IMR-90 (cell line): ENCODE measurements at regions not wholly inside any gene's neighbourhood (a gene's known extent, or its start where the extent isn't known, plus 50 kb on each side); places are given as distances from the start of the nearest gene placed in this dataset.

Source experiments
- ATAC-seq: fragments of 200-7000 bp; cut with Tn5 transposase; 2 replicates; pipeline ENCODE4 v1.9.1; 2020; ENCODE audit warnings: low read depth, mild to moderate bottlenecking, moderate library complexity
- BruUV-seq: library from RNA; stranded (reverse); fragments of 400-500 nt; replicated peaks from 2 replicates; lab custom pipeline; 2021; lab: Mats Ljungman, UMichigan
- CTCF ChIA-PET: fragments of 300-600 bp; formaldehyde crosslinking; extraction: SDS; loops from one replicate; lab custom pipeline; 2021; ENCODE audit warnings: antibody characterized with exemption; lab: Yijun Ruan, JAX
- POLR2A ChIA-PET: fragments of 300-600 bp; sonication (Branson Sonifier 250); formaldehyde crosslinking; loops from one replicate; lab custom pipeline; 2022; ENCODE audit warnings: antibody characterized with exemption; ENCODE audit not compliant: unreplicated experiment; lab: Charles Lee
- DNase-seq: peaks from one replicate; pipeline ENCODE4 v3.0.0; 2013
- H2AFZ ChIP-seq: replicated peaks from 2 replicates; pipeline ENCODE3; 2013; ENCODE audit warnings: low read length, mild to moderate bottlenecking; ENCODE audit not compliant: poor library complexity
- H2AK5ac ChIP-seq: 2 replicates; pipeline ENCODE4 v1.6.1; 2013; ENCODE audit warnings: low read depth, low read length, inconsistent platforms
- H2AK9ac ChIP-seq: replicated peaks from 2 replicates; pipeline ENCODE3; 2013; ENCODE audit warnings: mild to moderate bottlenecking, low read depth, low read length, moderate library complexity; ENCODE audit not compliant: poor library complexity
- H2BK120ac ChIP-seq: 2 replicates; pipeline ENCODE4 v1.6.1; 2013; ENCODE audit warnings: low read depth, low read length, inconsistent platforms
- H2BK15ac ChIP-seq: 3 replicates; pipeline ENCODE4 v1.6.1; 2013; ENCODE audit warnings: low read depth, low read length, inconsistent platforms
- H2BK20ac ChIP-seq: 2 replicates; pipeline ENCODE4 v1.6.1; 2013; ENCODE audit warnings: low read depth, mild to moderate bottlenecking, inconsistent platforms, low read length, moderate library complexity
- H2BK5ac ChIP-seq: 2 replicates; pipeline ENCODE4 v1.6.1; 2013; ENCODE audit warnings: mild to moderate bottlenecking, low read depth, low read length, inconsistent platforms; ENCODE audit not compliant: poor library complexity, severe bottlenecking
- H3K14ac ChIP-seq: replicated peaks from 2 replicates; pipeline ENCODE4 v1.6.1; 2013; ENCODE audit warnings: low read depth, low read length, inconsistent platforms
- H3K18ac ChIP-seq: 2 replicates; pipeline ENCODE4 v1.6.1; 2013; ENCODE audit warnings: low read depth, low read length, control low read depth
- H3K23ac ChIP-seq: 2 replicates; pipeline ENCODE4 v1.6.1; 2013; ENCODE audit warnings: low read depth, low read length, inconsistent platforms
- H3K27ac ChIP-seq: 2 replicates; pipeline ENCODE4 v1.5.1; 2013; ENCODE audit warnings: mild to moderate bottlenecking, control low read depth, low read length; ENCODE audit not compliant: insufficient read depth
- H3K27me3 ChIP-seq: 2 replicates; pipeline ENCODE4 v1.6.1; 2013; ENCODE audit warnings: low read length; ENCODE audit not compliant: control insufficient read depth, insufficient read depth
- H3K36me3 ChIP-seq: 2 replicates; pipeline ENCODE4 v1.6.1; 2013; ENCODE audit warnings: low read length, mixed read lengths; ENCODE audit not compliant: control insufficient read depth, insufficient read depth
- H3K4ac ChIP-seq: 2 replicates; pipeline ENCODE4 v1.6.1; 2013; ENCODE audit warnings: low read depth, low read length, inconsistent platforms
- H3K4me1 ChIP-seq: 2 replicates; pipeline ENCODE4 v1.6.1; 2013; ENCODE audit warnings: low read length, mixed read lengths; ENCODE audit not compliant: control insufficient read depth, insufficient read depth
- H3K4me2 ChIP-seq: 2 replicates; pipeline ENCODE4 v1.6.1; 2013; ENCODE audit warnings: low read depth, mild to moderate bottlenecking, control low read depth, low read length, moderate library complexity
- H3K4me3 ChIP-seq: 2 replicates; pipeline ENCODE4 v1.5.1; 2013; ENCODE audit warnings: low read depth, mild to moderate bottlenecking, control low read depth, low read length, moderate library complexity; ENCODE audit not compliant: insufficient read depth
- H3K56ac ChIP-seq: 2 replicates; pipeline ENCODE4 v1.6.1; 2013; ENCODE audit warnings: low read length, inconsistent platforms; ENCODE audit not compliant: insufficient read depth; ENCODE audit errors: extremely low read depth
- H3K79me1 ChIP-seq, 2 experiments: 2 replicates each; pipeline ENCODE4 v1.6.1; 2013; ENCODE audit warnings: low read length in 2 of 2, inconsistent platforms in 1 of 2, low read depth in 1 of 2
- H3K9ac ChIP-seq: 2 replicates; pipeline ENCODE4 v1.6.1; 2013; ENCODE audit warnings: low read depth, low read length, control low read depth
- H3K9me1 ChIP-seq: 2 replicates; pipeline ENCODE4 v1.6.1; 2013; ENCODE audit warnings: low read length, inconsistent platforms; ENCODE audit not compliant: insufficient read depth
- H3K9me3 ChIP-seq: 2 replicates; pipeline ENCODE4 v1.6.1; 2013; ENCODE audit warnings: low read length; ENCODE audit not compliant: control insufficient read depth, insufficient read depth
- H4K20me1 ChIP-seq: 2 replicates; pipeline ENCODE4 v1.6.1; 2013; ENCODE audit warnings: low read length, inconsistent platforms; ENCODE audit not compliant: insufficient read depth
- H4K5ac ChIP-seq: 2 replicates; pipeline ENCODE4 v1.6.1; 2013; ENCODE audit warnings: mild to moderate bottlenecking, low read depth, low read length, control low read depth
- H4K8ac ChIP-seq, 2 experiments: 2 replicates each; pipeline ENCODE4 v1.6.1; 2013; ENCODE audit warnings: low read depth in 2 of 2, low read length in 2 of 2, control low read depth in 1 of 2, inconsistent platforms in 1 of 2
- H4K91ac ChIP-seq: 2 replicates; pipeline ENCODE4 v1.6.1; 2013; ENCODE audit warnings: low read depth, low read length, inconsistent platforms; ENCODE audit not compliant: insufficient read depth
- CHD1 ChIP-seq: IDR thresholded peaks from 2 replicates; pipeline ENCODE4 v1.6.1; 2012; ENCODE audit warnings: low read depth, low read length, improper control_type of control experiment
- FOS ChIP-seq: fragments of 150-350 bp; IDR thresholded peaks from 2 replicates; pipeline ENCODE4 v1.6.1; 2016; ENCODE audit warnings: low read depth, low read length
- POLR2A ChIP-seq: IDR thresholded peaks from 2 replicates; pipeline ENCODE4 v1.6.1; 2012; ENCODE audit warnings: mild to moderate bottlenecking, low read depth, low read length
- RAD21 ChIP-seq: IDR thresholded peaks from 2 replicates; pipeline ENCODE4 v1.6.1; 2012; ENCODE audit warnings: low read length, improper control_type of control experiment
- WGBS, 2 experiments: methylation state at CpG; one replicate each; pipeline versions ENCODE4 v1.1.5 to v1.1.7; 2013; ENCODE audit warnings: missing lambda C conversion rate in 2 of 2; ENCODE audit not compliant: insufficient read length in 1 of 2; ENCODE audit errors: extremely low coverage in 2 of 2; 5-methylcytosine and 5-hydroxymethylcytosine counted together
- dilution Hi-C: fragments of 300-500 bp; cut with HindIII; formaldehyde crosslinking; loops from one replicate; pipeline ENCODE4 v1.14.3; 2018; ENCODE audit warnings: low sequenced_read_pairs; ENCODE audit not compliant: unreplicated experiment
- in situ Hi-C: fragments of 300-500 bp; cut with MboI; formaldehyde crosslinking; loops from 3 replicates; pipeline ENCODE4 v1.14.3; 2019; ENCODE audit warnings: low sequenced_read_pairs, inconsistent platforms, mixed read lengths
- intact Hi-C: fragments of 100-400 bp; cut with micrococcal nuclease; formaldehyde crosslinking; loops from 2 replicates; pipeline ENCODE4 v1.10.0; 2022
- TF ChIP-seq, protein P1 (sequence below): fragments of 150-350 bp; IDR thresholded peaks from 2 replicates; pipeline ENCODE4 v1.6.1; 2016; ENCODE audit warnings: low read depth, mild to moderate bottlenecking, low read length, moderate library complexity, borderline replicate concordance

- no peak overlapping the region for H2BK15ac ChIP-seq
- ChIA-PET CTCF (no interaction called here), POLR2A (no interaction called here)
- no TSS peak for BruUV-seq
- H3K4me2 ChIP-seq, result no peak overlapping the region
- H3K9me1 ChIP-seq, result no peaks in the 10 kb centered on the region
- no peaks in the 10 kb centered on the region; the same call in 1 of the 2 replicates for H3K9me3 ChIP-seq
- H3K4ac ChIP-seq, result no peak overlapping the region
- H3K56ac ChIP-seq, result no peak overlapping the region
- H2BK20ac ChIP-seq, result no peak overlapping the region
- H2AFZ ChIP-seq, result no peak overlapping the region
- no peak overlapping the region for H4K8ac ChIP-seq
- H3K27me3 ChIP-seq, result no peaks in the 10 kb centered on the region
- no peak for DNase-seq
- no peak for ATAC-seq
- no peaks in the 10 kb centered on the region for H4K20me1 ChIP-seq
- H4K5ac ChIP-seq, result no peak overlapping the region
- no peak overlapping the region for H3K14ac ChIP-seq
- no peak overlapping the region for H3K4me3 ChIP-seq
- H2AK9ac ChIP-seq, result no peak overlapping the region
- no peak overlapping the region for H2AK5ac ChIP-seq
- no peak overlapping the region for H2BK120ac ChIP-seq
- dilution Hi-C loops, result no loop called here
- no peak overlapping the region for H2BK5ac ChIP-seq
- TF ChIP-seq POLR2A (no peak), CHD1 (no peak), RAD21 (no peak), FOS (no peak)
- TF ChIP-seq, protein P1, sequence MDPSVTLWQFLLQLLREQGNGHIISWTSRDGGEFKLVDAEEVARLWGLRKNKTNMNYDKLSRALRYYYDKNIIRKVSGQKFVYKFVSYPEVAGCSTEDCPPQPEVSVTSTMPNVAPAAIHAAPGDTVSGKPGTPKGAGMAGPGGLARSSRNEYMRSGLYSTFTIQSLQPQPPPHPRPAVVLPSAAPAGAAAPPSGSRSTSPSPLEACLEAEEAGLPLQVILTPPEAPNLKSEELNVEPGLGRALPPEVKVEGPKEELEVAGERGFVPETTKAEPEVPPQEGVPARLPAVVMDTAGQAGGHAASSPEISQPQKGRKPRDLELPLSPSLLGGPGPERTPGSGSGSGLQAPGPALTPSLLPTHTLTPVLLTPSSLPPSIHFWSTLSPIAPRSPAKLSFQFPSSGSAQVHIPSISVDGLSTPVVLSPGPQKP, result no peak
- H3K4me1 ChIP-seq, result no peaks in the 10 kb centered on the region
- no peak overlapping the region for H3K9ac ChIP-seq
- in situ Hi-C loops, result no loop called here
- H4K91ac ChIP-seq, result no peak overlapping the region
- H3K27ac ChIP-seq, result no peak overlapping the region
- no CpG with 5 or more reads among the region's 7 CpGs for WGBS, 2 experiments
- intact Hi-C loops, result no loop called here
- no peaks in the 10 kb centered on the region for H3K36me3 ChIP-seq
- H3K79me1 ChIP-seq, result no peaks in the 10 kb centered on the region
- H3K18ac ChIP-seq, result no peak overlapping the region
- no peak overlapping the region for H3K23ac ChIP-seq
Measured at GRCh38 chr2:60262178-60262577, 291.3 kb downstream of the BCL11A start.
